Right lobe of liver (tissue), 4 donors: ENCODE measurements at regions not wholly inside any gene's neighbourhood (a gene's known extent, or its start where the extent isn't known, plus 50 kb on each side); places are given as distances from the start of the nearest gene placed in this dataset.

Experiments used
- POLR2A ChIP-seq: fragments of 450-650 bp; IDR thresholded peaks from one replicate; pipeline ENCODE4 v1.6.1; 2017; ENCODE audit warnings: antibody characterized with exemption, mild to moderate bottlenecking
- TF ChIP-seq, protein P1 (sequence below), 4 donors: fragments of 200-600 bp in 3 of 4; fragments of 450-650 bp in 1 of 4; IDR thresholded peaks; one replicate each; pipeline versions ENCODE4 v1.5.1 to v1.8.0; 2016 to 2022; ENCODE audit warnings: antibody characterized with exemption in 4 of 4, mild to moderate bottlenecking in 2 of 4
- donor health status: DM: no; HTN: no; CAD: no.
- donor health status: DM: no; HTN: no; CAD: no.
- donor health status: DM: no; HTN: yes; CAD: no.

DNA sequence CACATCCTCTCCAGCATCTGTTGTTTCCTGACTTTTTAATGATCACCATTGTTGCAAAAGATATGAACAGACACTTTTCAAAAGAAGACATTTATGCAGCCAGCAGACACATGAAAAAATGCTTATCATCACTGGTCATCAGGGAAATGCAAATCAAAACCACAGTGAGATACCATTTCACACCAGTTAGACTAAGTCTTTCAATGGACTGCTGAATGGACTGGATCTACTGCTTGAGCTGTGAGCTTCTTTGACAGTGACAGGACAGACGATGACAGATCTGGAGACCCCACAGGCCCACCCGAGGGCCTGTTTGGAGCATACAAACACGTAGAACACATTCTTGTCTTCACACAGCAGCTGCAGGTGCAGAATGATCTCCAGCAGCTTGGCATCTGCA, 266.1 kb upstream of the RIOK2 start:
- TF ChIP-seq, protein P1, sequence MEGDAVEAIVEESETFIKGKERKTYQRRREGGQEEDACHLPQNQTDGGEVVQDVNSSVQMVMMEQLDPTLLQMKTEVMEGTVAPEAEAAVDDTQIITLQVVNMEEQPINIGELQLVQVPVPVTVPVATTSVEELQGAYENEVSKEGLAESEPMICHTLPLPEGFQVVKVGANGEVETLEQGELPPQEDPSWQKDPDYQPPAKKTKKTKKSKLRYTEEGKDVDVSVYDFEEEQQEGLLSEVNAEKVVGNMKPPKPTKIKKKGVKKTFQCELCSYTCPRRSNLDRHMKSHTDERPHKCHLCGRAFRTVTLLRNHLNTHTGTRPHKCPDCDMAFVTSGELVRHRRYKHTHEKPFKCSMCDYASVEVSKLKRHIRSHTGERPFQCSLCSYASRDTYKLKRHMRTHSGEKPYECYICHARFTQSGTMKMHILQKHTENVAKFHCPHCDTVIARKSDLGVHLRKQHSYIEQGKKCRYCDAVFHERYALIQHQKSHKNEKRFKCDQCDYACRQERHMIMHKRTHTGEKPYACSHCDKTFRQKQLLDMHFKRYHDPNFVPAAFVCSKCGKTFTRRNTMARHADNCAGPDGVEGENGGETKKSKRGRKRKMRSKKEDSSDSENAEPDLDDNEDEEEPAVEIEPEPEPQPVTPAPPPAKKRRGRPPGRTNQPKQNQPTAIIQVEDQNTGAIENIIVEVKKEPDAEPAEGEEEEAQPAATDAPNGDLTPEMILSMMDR (IDR thresholded peaks at IDR 0.05) = no peak
- no peak for TF ChIP-seq POLR2A
